ENCODE measurements at regions not wholly inside any gene's neighbourhood (a gene's known extent, or its start where the extent isn't known, plus 50 kb on each side); places are given as distances from the start of the nearest gene placed in this dataset.

DNA sequence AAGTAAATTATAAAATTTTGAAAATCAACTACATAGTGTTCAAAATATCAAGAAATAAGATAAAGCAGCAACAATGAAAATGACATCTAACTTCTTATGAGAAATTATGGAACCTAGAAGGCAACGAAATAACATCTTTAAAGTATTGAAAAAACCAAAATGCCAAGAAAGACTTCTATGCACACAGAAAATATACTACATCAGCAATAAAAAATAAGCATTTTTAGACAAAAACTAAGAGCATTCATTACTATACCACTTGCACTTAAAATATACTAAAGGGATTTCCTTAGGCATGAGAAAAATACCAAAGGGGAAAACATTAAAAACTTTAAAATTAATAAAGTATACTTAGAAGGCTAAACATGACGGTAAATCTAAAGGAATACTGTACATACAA is 556.3 kb downstream of the NUP35 start:
- Histone ChIP-seq H2AFZ (ENCODE audit: low read depth, low read length, poor library complexity, severe bottlenecking) (no peak overlapping the region), H3K9me2 (ENCODE audit: insufficient read depth) (no peaks in the 10 kb centered on the region; the same call in 1 of the 2 replicates), H3K9me3 (ENCODE audit: control insufficient read depth in 1 of 2, insufficient read depth in 1 of 2, low read depth in 1 of 2, low read length in 2 of 2) (no peaks in the 10 kb centered on the region), H3K27ac (ENCODE audit: low read depth, low read length) (no peak overlapping the region), H3K79me2 (ENCODE audit: insufficient read depth, low read length) (no peaks in the 10 kb centered on the region), H3K27me3 (ENCODE audit: insufficient read depth, low read length) (no peaks in the 10 kb centered on the region), H4K20me1 (ENCODE audit: insufficient read depth) (no peaks in the 10 kb centered on the region), H3K4me1 (ENCODE audit: control insufficient read depth in 1 of 2, insufficient read depth in 2 of 2, low read length in 2 of 2) (no peaks in the 10 kb centered on the region), H3K9ac (ENCODE audit: low read length) (no peak overlapping the region), H3K36me3 (ENCODE audit: control insufficient read depth in 1 of 2, insufficient read depth in 2 of 2, low read length in 2 of 2) (no peaks in the 10 kb centered on the region), H3K4me2 (ENCODE audit: low read length) (no peak overlapping the region), H3K4me3 (replicated peaks in 1 of 2; ENCODE audit: low read depth in 1 of 2, low read length in 2 of 2) (no peak overlapping the region)
- TF ChIP-seq, protein P1, sequence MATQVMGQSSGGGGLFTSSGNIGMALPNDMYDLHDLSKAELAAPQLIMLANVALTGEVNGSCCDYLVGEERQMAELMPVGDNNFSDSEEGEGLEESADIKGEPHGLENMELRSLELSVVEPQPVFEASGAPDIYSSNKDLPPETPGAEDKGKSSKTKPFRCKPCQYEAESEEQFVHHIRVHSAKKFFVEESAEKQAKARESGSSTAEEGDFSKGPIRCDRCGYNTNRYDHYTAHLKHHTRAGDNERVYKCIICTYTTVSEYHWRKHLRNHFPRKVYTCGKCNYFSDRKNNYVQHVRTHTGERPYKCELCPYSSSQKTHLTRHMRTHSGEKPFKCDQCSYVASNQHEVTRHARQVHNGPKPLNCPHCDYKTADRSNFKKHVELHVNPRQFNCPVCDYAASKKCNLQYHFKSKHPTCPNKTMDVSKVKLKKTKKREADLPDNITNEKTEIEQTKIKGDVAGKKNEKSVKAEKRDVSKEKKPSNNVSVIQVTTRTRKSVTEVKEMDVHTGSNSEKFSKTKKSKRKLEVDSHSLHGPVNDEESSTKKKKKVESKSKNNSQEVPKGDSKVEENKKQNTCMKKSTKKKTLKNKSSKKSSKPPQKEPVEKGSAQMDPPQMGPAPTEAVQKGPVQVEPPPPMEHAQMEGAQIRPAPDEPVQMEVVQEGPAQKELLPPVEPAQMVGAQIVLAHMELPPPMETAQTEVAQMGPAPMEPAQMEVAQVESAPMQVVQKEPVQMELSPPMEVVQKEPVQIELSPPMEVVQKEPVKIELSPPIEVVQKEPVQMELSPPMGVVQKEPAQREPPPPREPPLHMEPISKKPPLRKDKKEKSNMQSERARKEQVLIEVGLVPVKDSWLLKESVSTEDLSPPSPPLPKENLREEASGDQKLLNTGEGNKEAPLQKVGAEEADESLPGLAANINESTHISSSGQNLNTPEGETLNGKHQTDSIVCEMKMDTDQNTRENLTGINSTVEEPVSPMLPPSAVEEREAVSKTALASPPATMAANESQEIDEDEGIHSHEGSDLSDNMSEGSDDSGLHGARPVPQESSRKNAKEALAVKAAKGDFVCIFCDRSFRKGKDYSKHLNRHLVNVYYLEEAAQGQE (IDR thresholded peaks at IDR 0.05; ENCODE audit: low read depth), result no peak
- TF ChIP-seq SRF (IDR thresholded peaks at IDR 0.05; ENCODE audit: low read depth) (no peak), ZFX (IDR thresholded peaks at IDR 0.05) (no peak), YY1 (IDR thresholded peaks at IDR 0.05; ENCODE audit: extremely low read depth, insufficient replicate concordance, low read depth, low read length) (no peak), ELF1 (IDR thresholded peaks at IDR 0.05; ENCODE audit: borderline replicate concordance, low read depth) (no peak), RAD21 (IDR thresholded peaks at IDR 0.05; ENCODE audit: low read depth) (no peak), TCF7L2 (IDR thresholded peaks at IDR 0.05; ENCODE audit: borderline replicate concordance, extremely low read depth, insufficient read depth, insufficient read length) (no peak), SIN3A (IDR thresholded peaks at IDR 0.05; ENCODE audit: low read depth) (no peak), CEBPB (IDR thresholded peaks at IDR 0.05; ENCODE audit: low read depth) (no peak), POLR2A (IDR thresholded peaks at IDR 0.05; ENCODE audit: borderline replicate concordance, extremely low read depth, insufficient read depth, insufficient read length) (no peak), SP1 (IDR thresholded peaks at IDR 0.05; ENCODE audit: low read depth) (no peak)
- TF ChIP-seq, protein P2, sequence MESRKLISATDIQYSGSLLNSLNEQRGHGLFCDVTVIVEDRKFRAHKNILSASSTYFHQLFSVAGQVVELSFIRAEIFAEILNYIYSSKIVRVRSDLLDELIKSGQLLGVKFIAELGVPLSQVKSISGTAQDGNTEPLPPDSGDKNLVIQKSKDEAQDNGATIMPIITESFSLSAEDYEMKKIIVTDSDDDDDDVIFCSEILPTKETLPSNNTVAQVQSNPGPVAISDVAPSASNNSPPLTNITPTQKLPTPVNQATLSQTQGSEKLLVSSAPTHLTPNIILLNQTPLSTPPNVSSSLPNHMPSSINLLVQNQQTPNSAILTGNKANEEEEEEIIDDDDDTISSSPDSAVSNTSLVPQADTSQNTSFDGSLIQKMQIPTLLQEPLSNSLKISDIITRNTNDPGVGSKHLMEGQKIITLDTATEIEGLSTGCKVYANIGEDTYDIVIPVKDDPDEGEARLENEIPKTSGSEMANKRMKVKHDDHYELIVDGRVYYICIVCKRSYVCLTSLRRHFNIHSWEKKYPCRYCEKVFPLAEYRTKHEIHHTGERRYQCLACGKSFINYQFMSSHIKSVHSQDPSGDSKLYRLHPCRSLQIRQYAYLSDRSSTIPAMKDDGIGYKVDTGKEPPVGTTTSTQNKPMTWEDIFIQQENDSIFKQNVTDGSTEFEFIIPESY (IDR thresholded peaks at IDR 0.05; ENCODE audit: extremely low read depth, insufficient replicate concordance, low read length), result no peak
- TF ChIP-seq, protein P3, sequence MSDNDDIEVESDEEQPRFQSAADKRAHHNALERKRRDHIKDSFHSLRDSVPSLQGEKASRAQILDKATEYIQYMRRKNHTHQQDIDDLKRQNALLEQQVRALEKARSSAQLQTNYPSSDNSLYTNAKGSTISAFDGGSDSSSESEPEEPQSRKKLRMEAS (IDR thresholded peaks at IDR 0.05), result no peak
- ChIA-PET RAD21 (ENCODE audit: low non-redundant PET in 1 of 2, low total read pairs in 2 of 2, uncharacterized antibody in 2 of 2, unreplicated experiment in 2 of 2) (no interaction called here), CTCF (no interaction called here), POLR2A (no interaction called here)
- no peak for DNase-seq (ENCODE audit: low read depth, low spot score)
- intact Hi-C loops (cut with micrococcal nuclease), result no loop called here
- ATAC-seq, result no peak
- no TSS peak for BruUV-seq (replicated peaks)
